ENCODE measurements at regions not wholly inside any gene's neighbourhood (a gene's known extent, or its start where the extent isn't known, plus 50 kb on each side); places are given as distances from the start of the nearest gene placed in this dataset.
"Not testable (repeated sequence)": the region's sequence is repeated elsewhere in the genome, so short reads cannot be mapped to it uniquely, and the experiment has no call there.

DNA sequence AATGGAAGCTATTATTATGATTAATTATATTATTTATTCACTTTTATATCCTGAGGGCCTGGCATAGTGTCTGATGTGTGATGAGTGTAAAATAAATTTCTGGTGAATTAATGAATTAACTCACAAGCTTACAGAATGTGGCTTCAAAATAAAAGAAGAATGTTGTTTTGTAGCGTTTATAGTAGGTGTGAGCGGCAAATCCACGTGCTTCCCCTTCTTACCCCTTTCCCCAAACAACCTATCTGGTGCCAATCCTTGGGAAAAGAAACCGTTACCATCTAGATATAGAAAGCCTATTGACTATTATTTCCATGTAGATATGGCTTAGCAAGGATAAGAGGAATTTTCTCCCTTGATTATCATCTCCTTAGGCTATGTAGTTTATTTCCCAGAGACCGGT is 144.6 kb upstream of the CITED2 start:
- Histone ChIP-seq H3K4me3 (no peak overlapping the region), H3K36me3 (no peaks in the 10 kb centered on the region), H3K27me3 (no peaks in the 10 kb centered on the region), H3K9me3 (no peaks in the 10 kb centered on the region), H3K27ac (no peak overlapping the region), H3K4me1 (peaks cover 8% of the 10 kb centered on the region)
- WGBS, result 60% methylated on average over 5 of the region's 5 CpGs
- TF ChIP-seq POLR2AphosphoS5 (IDR thresholded peaks at IDR 0.05), result no peak
- TF ChIP-seq, protein P1, sequence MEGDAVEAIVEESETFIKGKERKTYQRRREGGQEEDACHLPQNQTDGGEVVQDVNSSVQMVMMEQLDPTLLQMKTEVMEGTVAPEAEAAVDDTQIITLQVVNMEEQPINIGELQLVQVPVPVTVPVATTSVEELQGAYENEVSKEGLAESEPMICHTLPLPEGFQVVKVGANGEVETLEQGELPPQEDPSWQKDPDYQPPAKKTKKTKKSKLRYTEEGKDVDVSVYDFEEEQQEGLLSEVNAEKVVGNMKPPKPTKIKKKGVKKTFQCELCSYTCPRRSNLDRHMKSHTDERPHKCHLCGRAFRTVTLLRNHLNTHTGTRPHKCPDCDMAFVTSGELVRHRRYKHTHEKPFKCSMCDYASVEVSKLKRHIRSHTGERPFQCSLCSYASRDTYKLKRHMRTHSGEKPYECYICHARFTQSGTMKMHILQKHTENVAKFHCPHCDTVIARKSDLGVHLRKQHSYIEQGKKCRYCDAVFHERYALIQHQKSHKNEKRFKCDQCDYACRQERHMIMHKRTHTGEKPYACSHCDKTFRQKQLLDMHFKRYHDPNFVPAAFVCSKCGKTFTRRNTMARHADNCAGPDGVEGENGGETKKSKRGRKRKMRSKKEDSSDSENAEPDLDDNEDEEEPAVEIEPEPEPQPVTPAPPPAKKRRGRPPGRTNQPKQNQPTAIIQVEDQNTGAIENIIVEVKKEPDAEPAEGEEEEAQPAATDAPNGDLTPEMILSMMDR (IDR thresholded peaks at IDR 0.05), result no peak
- no peak for TF ChIP-seq EP300 (IDR thresholded peaks at IDR 0.05)
- TF ChIP-seq POLR2A (IDR thresholded peaks at IDR 0.05), result no peak
- DNase-seq (ENCODE audit: low spot score in 2 of 2), result no peak

DNA sequence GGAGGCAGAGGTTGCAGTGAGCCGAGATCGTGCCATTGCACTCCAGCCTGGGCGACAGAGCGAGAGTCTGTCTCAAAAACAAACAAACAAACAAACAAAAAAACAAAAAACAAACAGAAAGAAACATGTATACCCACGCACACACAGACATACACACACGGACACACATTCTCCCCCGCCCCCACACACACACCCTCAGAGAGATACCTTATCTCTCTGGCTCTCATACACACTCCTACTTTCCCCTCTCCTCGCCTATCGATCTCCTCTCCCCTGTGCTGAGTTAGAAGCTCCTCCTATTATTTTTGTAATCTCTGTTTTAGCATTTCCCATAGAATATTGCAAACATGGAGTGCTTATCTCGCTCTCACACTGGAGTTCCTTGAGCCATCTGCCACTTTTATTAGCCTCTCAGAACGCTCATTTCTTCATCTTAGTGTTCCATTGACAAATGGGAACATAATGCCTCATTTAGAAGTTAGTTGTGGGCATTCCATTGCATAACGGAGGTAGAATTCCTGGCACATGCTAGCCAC is 144.2 kb upstream of the CITED2 start:
- DNase-seq (ENCODE audit: low spot score in 2 of 2), result no peak
- no peaks in the 10 kb centered on the region for H3K9me3 ChIP-seq
- H3K27ac ChIP-seq, result no peak overlapping the region
- H3K27me3 ChIP-seq, result no peaks in the 10 kb centered on the region
- H3K4me1 ChIP-seq, result peaks cover 8% of the 10 kb centered on the region
- no peak for TF ChIP-seq POLR2AphosphoS5 (IDR thresholded peaks at IDR 0.05)
- TF ChIP-seq EP300 (IDR thresholded peaks at IDR 0.05), result no peak
- H3K36me3 ChIP-seq, result no peaks in the 10 kb centered on the region
- no peak overlapping the region for H3K4me3 ChIP-seq
- 82% methylated on average over 12 of the region's 12 CpGs for WGBS

DNA sequence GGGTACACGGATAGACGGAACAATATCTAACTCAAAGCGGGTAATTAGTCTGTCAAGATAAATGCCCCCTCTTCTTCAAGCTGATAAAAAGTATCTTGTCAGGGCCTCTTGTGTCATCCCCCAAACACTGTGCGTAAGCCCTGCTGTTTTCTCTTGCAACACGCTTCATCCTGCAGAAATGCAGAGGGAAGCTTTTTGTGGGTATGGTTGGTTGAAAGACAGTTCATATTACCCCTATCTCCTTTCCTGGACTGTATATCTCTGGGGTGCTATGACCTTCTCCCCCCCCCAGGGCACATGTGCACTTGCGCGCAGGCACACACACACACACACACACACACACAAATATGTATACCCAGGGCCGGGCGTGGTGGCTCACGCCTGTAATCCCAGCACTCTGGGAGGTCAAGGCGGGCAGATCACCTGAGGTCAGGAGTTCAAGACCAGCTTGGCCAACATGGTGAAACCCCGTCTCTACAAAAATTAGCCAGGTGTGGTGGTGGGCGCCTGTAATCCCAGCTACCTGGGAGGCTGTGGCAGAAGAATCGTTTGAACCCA is 143.6 kb upstream of the CITED2 start:
- not testable (repeated sequence) for H3K4me3 ChIP-seq; DNase-seq (ENCODE audit: low spot score in 2 of 2); H3K9me3 ChIP-seq; H3K27ac ChIP-seq; H3K4me1 ChIP-seq; H3K27me3 ChIP-seq; H3K36me3 ChIP-seq
- WGBS, result 82% methylated on average over 14 of the region's 14 CpGs

DNA sequence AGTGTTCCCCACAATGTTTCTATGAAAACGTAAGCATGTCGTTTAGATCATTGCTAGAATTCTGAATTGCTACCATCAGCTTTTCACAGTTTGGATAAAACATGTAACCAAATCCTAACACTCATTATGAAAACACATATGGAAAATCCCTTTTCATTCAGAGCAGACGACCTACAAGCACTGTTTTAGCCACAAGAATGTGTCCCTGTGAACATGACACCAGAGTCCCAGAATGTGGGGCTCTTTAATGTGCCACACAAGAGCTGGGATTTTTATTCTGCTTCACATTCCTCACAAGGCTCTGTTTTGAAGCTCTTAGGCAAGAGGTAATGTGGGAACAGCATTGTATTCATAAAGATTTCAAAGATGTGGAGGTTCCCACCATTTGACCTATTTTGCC is 141.1 kb upstream of the CITED2 start:
- Histone ChIP-seq H3K27ac (no peak overlapping the region), H3K4me1 (peaks cover 12% of the 10 kb centered on the region), H3K4me3 (no peak overlapping the region), H3K27me3 (no peaks in the 10 kb centered on the region), H3K9me3 (no peaks in the 10 kb centered on the region), H3K36me3 (no peaks in the 10 kb centered on the region)
- no peak for DNase-seq (ENCODE audit: low spot score in 2 of 2)
- WGBS, result 62% methylated on average over 3 of the region's 3 CpGs
- TF ChIP-seq EP300 (IDR thresholded peaks at IDR 0.05), result no peak
- TF ChIP-seq, protein P1 (IDR thresholded peaks at IDR 0.05), result no peak
- no peak for TF ChIP-seq POLR2AphosphoS5 (IDR thresholded peaks at IDR 0.05)
- no peak for TF ChIP-seq POLR2A (IDR thresholded peaks at IDR 0.05)

DNA sequence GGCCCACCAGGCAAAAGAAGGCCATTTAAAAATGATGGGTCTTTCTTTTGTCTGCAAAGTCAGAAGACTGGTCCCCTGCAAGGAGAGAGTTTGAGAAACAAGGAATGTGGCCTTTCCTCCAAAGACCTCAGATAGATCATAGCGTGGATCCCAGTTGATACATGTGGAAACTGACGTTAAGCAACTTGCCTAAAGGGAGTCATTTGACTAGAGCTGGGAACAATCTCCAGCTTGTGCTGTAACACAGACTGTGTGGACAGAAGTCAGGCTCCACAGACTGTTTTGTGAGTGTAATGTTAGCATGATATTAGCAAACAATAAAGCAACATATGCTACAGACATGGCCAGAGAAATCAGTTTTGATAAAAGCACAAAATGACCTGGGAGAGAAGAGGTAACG is 140.4 kb upstream of the CITED2 start:
- 73% methylated on average over 3 of the region's 3 CpGs for WGBS

DNA sequence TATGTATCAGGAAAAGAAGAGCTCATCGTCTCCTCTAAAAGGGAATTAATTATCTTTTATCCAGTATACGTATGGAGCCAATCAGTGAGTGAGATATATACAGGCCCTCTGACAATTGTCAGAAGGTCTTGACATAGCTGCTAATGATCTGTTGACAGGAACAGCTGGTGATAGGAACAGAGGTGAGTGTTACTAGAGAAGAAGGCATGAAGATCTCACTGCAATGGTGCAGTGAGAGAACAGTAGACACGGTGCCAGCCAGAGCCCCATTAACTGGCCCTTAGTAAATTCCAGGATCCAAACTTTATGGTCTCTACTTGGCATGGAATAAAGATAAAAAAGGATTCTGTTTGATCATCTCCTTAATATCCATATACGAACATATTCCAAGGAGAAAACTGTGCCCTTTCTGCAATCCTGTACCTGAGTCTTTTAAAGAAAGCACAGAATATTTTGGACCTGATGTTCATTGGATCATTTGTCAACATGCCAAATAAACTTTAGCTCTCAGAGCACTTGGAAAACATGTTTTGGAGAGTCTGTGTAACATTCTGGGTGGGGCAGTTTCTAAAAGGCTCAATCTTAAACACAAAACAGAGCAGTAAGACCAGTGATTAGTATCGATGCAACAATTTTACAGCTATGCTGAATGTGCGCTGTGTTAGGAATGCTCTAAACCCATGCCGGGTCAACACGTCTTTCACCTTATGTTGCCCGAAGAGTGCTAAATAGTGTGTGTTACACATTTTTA is 135.8 kb upstream of the CITED2 start:
- WGBS, result 42% methylated on average over 9 of the region's 9 CpGs
- Histone ChIP-seq H3K9me3 (no peaks in the 10 kb centered on the region), H3K36me3 (no peaks in the 10 kb centered on the region), H3K4me1 (peaks cover 14% of the 10 kb centered on the region), H3K27ac (no peak overlapping the region), H3K4me3 (no peak overlapping the region), H3K27me3 (no peaks in the 10 kb centered on the region)
- DNase-seq (ENCODE audit: low spot score in 2 of 2), result no peak
- TF ChIP-seq POLR2A (IDR thresholded peaks at IDR 0.05), result no peak
- TF ChIP-seq, protein P1 (IDR thresholded peaks at IDR 0.05), result no peak
- no peak for TF ChIP-seq POLR2AphosphoS5 (IDR thresholded peaks at IDR 0.05)
- TF ChIP-seq EP300 (IDR thresholded peaks at IDR 0.05), result no peak

More for the DNA sequence above, 140.4 kb upstream of the CITED2 start:
- no peak for DNase-seq (ENCODE audit: low spot score in 2 of 2)
- Histone ChIP-seq H3K4me3 (no peak overlapping the region), H3K9me3 (no peaks in the 10 kb centered on the region), H3K27ac (no peak overlapping the region), H3K27me3 (no peaks in the 10 kb centered on the region), H3K36me3 (no peaks in the 10 kb centered on the region), H3K4me1 (peaks cover 17% of the 10 kb centered on the region)
- TF ChIP-seq, protein P1 (IDR thresholded peaks at IDR 0.05), result no peak
- TF ChIP-seq POLR2AphosphoS5 (IDR thresholded peaks at IDR 0.05), result no peak
